C4-2B (cell line): ENCODE measurements at regions not wholly inside any gene's neighbourhood (a gene's known extent, or its start where the extent isn't known, plus 50 kb on each side); places are given as distances from the start of the nearest gene placed in this dataset.

Experiments
- H3K27ac ChIP-seq: fragments of 450-650 bp; 2 replicates; pipeline ENCODE4 v1.5.1; 2017
- ZFX ChIP-seq: fragments of 450-650 bp; IDR thresholded peaks from 2 replicates; pipeline ENCODE4 v1.6.1; 2017
- TF ChIP-seq, protein P1 (sequence below): fragments of 450-650 bp; conservative IDR thresholded peaks from 2 replicates; pipeline ENCODE4 v1.5.1; 2017; ENCODE audit warnings: mild to moderate bottlenecking

DNA sequence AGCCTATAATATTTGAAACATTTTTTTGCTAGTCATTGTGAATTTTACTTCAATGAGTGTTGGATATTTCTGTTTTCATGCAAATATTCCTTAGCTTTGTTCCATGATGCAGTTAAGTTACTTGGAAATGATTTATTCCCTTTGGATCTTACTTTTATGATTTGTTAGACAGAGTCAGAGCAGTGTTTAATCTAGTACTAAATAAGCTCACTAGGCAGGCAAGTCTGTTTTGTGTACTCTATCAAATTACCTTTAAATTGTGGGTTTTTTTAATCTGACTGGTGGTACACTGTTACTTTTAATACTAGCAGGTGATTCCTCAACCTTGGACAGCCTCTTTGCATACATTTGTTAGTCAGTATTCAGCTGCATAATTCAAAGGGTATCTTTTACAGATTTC, 173.3 kb upstream of the MBNL1 start:
- H3K27ac ChIP-seq, result no peak overlapping the region
- TF ChIP-seq, protein P1, sequence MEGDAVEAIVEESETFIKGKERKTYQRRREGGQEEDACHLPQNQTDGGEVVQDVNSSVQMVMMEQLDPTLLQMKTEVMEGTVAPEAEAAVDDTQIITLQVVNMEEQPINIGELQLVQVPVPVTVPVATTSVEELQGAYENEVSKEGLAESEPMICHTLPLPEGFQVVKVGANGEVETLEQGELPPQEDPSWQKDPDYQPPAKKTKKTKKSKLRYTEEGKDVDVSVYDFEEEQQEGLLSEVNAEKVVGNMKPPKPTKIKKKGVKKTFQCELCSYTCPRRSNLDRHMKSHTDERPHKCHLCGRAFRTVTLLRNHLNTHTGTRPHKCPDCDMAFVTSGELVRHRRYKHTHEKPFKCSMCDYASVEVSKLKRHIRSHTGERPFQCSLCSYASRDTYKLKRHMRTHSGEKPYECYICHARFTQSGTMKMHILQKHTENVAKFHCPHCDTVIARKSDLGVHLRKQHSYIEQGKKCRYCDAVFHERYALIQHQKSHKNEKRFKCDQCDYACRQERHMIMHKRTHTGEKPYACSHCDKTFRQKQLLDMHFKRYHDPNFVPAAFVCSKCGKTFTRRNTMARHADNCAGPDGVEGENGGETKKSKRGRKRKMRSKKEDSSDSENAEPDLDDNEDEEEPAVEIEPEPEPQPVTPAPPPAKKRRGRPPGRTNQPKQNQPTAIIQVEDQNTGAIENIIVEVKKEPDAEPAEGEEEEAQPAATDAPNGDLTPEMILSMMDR, result no peak

DNA sequence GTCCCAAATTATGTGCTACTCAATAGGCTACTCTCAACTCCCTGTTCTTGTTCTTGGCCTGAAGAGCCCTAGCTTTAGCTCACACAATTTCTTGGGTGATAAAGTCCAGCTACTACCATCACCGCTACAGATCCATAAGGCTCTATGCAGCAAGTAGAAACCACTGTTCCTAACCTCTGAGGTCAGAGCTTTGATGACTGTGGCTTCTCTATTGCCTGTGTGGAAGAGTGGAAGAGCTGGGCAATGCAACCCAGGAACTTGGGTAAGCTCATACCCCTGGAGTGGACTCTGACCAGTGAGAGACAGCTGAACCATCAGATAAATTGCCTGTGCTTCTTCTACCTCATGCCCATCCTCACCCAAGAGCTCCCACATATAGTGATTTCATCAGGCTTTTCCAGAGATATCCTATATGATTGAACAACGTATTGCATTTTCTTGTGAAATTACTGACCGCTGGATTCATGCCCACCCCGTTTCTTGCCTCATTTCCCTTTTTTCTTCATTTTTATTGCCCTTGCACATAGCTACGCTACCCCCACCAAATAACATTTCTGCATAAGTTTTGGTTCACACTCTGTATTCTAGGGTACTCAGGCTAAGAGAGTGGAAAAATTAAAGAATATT, 172.3 kb upstream of the MBNL1 start:
- TF ChIP-seq, protein P1, result no peak
- no peak for TF ChIP-seq ZFX
- no peak overlapping the region for H3K27ac ChIP-seq

DNA sequence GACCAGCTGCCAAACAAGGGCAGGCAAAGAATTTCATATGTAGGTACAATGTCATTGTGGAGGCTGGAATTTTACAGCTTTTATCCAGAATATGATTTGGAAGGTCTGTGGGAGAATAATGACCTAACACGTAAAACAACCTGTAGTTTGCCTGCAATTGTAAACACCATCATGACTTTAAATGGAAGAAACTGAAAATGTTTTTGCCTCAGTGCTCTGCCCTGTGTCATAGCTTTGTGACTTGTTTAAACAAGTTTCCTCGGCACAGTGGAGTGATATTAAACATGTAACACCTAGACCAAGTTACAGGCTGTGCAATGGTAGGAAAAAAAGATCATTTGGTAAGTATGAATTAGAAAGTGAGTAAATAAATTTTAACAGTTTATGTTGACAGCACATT, 171.6 kb upstream of the MBNL1 start:
- H3K27ac ChIP-seq, result no peak overlapping the region
- TF ChIP-seq, protein P1, result no peak
- no peak for TF ChIP-seq ZFX

DNA sequence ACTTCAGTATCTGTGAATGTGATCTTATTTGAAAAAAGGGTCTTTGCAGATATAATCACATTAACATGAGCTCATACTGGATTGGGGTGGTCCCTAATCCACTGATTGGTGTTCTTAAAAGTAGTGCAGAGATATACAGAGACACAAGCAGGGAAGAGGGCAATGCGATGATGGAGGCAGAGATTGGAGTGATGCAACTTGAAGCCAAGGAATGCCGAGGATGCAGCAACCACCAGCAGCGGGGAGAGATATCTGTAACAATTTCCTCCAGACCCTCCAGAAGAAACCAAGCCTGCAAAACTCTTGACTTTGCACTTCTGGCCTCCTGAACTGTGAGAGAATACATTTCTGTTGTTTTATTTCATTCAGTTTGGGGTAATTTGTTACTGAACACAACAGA, 171.0 kb upstream of the MBNL1 start:
- TF ChIP-seq, protein P1, result no peak
- H3K27ac ChIP-seq, result no peak overlapping the region

DNA sequence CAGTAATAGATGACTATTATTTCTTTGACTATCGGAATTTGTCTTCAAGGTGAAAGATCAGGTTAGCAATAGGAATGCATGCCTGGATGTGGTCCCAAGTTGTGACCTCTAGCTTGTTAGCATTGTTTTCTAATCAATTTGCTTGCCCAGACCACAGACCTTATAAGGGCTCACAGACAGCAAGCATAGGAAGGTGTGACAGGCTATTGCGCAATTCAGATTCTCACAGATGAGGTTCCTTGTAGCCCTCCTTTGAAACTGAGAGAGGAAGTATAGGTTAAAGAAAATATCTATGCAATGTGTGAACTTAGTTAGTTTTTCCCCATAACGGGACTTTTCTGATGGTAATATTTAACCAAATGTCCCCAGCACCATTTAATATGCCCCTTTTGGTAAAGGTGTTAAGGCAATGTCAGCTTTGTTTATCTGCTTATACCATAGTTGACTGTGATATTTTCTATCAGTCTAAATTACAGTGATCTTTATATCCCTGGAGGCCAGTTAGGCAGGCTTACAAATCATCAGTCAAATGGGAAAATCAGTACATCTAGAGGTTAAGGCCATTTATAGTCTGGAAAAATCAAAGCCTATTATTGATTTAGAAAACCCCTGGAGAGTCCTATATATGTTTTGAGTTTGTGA, 168.1 kb upstream of the MBNL1 start:
- no peak overlapping the region for H3K27ac ChIP-seq
- TF ChIP-seq, protein P1, result no peak
- TF ChIP-seq ZFX, result no peak

DNA sequence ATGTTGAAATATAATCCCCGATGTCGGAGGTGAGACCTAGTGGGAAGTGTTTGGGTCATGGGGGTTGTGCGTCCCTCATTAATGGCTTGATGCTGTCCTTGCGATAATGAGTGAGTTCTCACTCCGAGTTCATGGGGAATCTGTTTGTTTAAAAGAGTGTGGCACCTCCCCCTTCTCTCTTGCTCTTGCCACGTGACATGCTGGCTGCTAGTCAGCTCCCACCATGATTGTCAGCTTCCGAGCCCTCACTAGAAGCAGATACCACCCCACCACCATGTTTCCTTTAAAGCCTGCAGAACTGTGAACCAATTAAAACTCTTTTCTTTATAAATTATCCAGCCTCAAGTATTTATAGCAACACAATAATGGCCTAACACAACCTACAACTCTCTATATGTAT, 166.3 kb upstream of the MBNL1 start:
- H3K27ac ChIP-seq, result no peak overlapping the region
- no peak for TF ChIP-seq ZFX
- TF ChIP-seq, protein P1, result no peak

DNA sequence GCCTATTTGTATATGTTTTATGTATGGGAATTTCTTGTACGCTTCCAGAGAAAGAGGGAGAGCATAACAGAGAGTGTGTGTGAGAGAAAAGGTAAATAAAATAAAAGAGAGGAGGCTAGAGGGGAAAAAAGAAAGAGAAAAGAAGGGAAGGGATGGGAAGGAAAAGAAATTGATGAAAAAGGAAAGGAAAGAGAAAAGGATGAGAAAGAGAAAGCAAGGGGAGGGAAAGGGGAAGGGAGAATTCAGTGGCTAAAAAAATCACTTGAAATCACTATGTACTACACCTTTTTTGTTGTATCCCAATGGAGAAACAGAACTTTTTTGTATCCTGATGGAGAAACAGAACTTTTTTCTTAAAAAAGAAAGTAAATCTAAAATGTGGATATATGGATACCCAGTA, 165.5 kb upstream of the MBNL1 start:
- no peak for TF ChIP-seq ZFX
- H3K27ac ChIP-seq, result no peak overlapping the region

DNA sequence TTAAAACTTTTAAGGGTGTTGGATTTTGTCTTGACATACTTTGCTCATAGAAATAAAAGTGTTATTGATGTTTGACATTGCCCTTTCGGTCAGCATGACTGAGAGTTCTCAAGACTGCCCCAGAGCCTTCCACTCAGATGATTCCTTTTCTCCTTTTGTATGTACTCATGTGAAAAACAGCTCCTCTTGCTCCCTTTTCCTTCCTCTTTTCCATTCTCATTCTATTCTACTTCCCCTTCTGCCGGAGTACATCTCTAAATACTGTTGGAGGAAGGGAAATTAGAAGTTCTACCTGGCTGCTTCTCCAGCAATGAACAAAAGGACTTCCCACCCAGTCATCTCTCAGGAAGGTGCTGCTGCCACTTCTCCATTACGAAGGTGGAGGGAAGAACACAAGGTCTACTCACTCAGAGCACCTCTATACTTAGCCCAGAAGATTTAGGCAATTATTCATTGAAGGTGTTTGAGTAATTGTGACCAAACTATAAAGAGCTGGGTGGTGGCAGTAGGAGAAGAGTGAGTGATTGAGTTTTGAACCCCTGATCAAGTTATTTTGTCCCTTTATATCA, 163.8 kb upstream of the MBNL1 start:
- TF ChIP-seq, protein P1, result no peak
- TF ChIP-seq ZFX, result no peak
- no peak overlapping the region for H3K27ac ChIP-seq
